ENCODE measurements at regions not wholly inside any gene's neighbourhood (a gene's known extent, or its start where the extent isn't known, plus 50 kb on each side); places are given as distances from the start of the nearest gene placed in this dataset.

DNA sequence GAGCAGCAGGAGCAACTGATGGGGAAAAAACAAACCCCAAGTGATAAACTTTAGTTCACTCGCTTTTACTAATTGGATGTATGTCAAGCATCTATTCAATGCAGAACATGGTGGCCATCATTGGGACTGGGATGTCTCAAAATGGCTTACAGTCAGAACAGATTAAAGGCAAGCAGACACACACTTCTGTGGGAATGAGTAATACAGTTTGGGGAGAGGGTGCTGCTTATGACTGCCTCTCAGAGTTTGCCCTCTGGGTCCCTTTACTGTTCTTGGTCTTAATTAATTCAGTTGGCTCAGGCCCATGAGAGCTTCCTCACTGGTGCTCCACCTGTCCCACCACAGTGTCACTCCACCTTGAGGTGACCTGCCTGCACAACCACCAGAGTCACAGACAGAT lies 119.5 kb downstream of the TBX19 start:
- intact Hi-C loops (cut with micrococcal nuclease; ENCODE audit: unreplicated experiment) = no loop called here
- no peak overlapping the region for H3K4me2 ChIP-seq
- H3K4me3 ChIP-seq = no peak overlapping the region
- no TSS peak for BruUV-seq (replicated peaks)
- TF ChIP-seq EZH2 (IDR thresholded peaks at IDR 0.05; ENCODE audit: low read depth) = no peak
- TF ChIP-seq, protein P1, sequence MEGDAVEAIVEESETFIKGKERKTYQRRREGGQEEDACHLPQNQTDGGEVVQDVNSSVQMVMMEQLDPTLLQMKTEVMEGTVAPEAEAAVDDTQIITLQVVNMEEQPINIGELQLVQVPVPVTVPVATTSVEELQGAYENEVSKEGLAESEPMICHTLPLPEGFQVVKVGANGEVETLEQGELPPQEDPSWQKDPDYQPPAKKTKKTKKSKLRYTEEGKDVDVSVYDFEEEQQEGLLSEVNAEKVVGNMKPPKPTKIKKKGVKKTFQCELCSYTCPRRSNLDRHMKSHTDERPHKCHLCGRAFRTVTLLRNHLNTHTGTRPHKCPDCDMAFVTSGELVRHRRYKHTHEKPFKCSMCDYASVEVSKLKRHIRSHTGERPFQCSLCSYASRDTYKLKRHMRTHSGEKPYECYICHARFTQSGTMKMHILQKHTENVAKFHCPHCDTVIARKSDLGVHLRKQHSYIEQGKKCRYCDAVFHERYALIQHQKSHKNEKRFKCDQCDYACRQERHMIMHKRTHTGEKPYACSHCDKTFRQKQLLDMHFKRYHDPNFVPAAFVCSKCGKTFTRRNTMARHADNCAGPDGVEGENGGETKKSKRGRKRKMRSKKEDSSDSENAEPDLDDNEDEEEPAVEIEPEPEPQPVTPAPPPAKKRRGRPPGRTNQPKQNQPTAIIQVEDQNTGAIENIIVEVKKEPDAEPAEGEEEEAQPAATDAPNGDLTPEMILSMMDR (conservative IDR thresholded peaks at IDR 0.05) = no peak
- no peak for DNase-seq
- no peaks in the 10 kb centered on the region for H3K36me3 ChIP-seq (ENCODE audit: low read depth)
- H4K20me1 ChIP-seq (ENCODE audit: insufficient read depth) = no peaks in the 10 kb centered on the region
- H3K9me2 ChIP-seq (ENCODE audit: insufficient read depth) = no peaks in the 10 kb centered on the region
- peaks cover 13% of the 10 kb centered on the region; the same call in 1 of the 2 replicates for H3K4me1 ChIP-seq (replicated peaks; ENCODE audit: insufficient read depth)
- ChIA-PET CTCF (no interaction called here), POLR2A (ENCODE audit: unreplicated experiment) (no interaction called here)
- no peak overlapping the region for H3K27ac ChIP-seq
- no peaks in the 10 kb centered on the region for H3K79me2 ChIP-seq (ENCODE audit: low read depth)
- no peaks in the 10 kb centered on the region for H3K27me3 ChIP-seq (ENCODE audit: insufficient read depth, low read depth)
- H3F3A ChIP-seq (ENCODE audit: insufficient read depth, low read depth) = peaks cover 5% of the 10 kb centered on the region; the same call in 1 of the 2 replicates
- H3K9me3 ChIP-seq (ENCODE audit: insufficient read depth, low read depth) = no peaks in the 10 kb centered on the region
- no peak overlapping the region for H2AFZ ChIP-seq

DNA sequence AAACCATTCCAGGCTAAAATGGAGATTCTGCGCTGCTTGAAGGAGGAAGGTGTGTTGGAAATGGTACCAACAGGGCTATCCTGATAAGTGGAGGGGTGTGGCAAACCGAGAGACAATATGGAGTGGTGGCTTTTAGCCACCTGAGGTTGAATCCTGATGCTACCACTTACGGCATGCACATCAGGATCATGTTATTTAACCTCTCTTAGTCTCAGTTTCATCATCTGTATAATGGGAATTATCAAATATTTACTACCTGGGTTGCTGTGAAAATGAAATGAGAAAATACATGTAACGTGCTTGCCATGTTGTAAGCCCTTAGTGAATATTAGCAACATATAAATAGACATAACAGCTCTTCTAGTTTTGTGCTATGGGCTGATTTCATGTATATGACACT lies 117.1 kb downstream of the TBX19 start:
- no peaks in the 10 kb centered on the region for H3K9me2 ChIP-seq (ENCODE audit: insufficient read depth)
- H3K27ac ChIP-seq = no peak overlapping the region
- H3K4me1 ChIP-seq (replicated peaks; ENCODE audit: insufficient read depth) = peaks cover 17% of the 10 kb centered on the region
- peaks cover 5% of the 10 kb centered on the region; the same call in 1 of the 2 replicates for H3F3A ChIP-seq (ENCODE audit: insufficient read depth, low read depth)
- H4K20me1 ChIP-seq (ENCODE audit: insufficient read depth) = no peaks in the 10 kb centered on the region
- H3K79me2 ChIP-seq (ENCODE audit: low read depth) = no peaks in the 10 kb centered on the region
- POLR2A ChIA-PET (ENCODE audit: unreplicated experiment) = interaction anchor here (0.6 kb wide), 1 partner anchor 917 kb away, joined by 6 read pairs; no protein-coding TSS in a partner anchor
- CTCF ChIA-PET = interaction anchor here (0.7 kb wide), 1 partner anchor 29 kb away, joined by 7 read pairs; no protein-coding TSS in a partner anchor
- H2AFZ ChIP-seq = no peak overlapping the region
- H3K9me3 ChIP-seq (ENCODE audit: insufficient read depth, low read depth) = no peaks in the 10 kb centered on the region
- no peaks in the 10 kb centered on the region for H3K36me3 ChIP-seq (ENCODE audit: low read depth)
- H3K4me2 ChIP-seq = no peak overlapping the region
- no peaks in the 10 kb centered on the region for H3K27me3 ChIP-seq (ENCODE audit: insufficient read depth, low read depth)
- intact Hi-C loops (cut with micrococcal nuclease; ENCODE audit: unreplicated experiment) = no loop called here
- TF ChIP-seq EZH2 (IDR thresholded peaks at IDR 0.05; ENCODE audit: low read depth) = no peak
- TF ChIP-seq, protein P1 (conservative IDR thresholded peaks at IDR 0.05) = no peak
- no TSS peak for BruUV-seq (replicated peaks)
- H3K4me3 ChIP-seq = no peak overlapping the region
- no peak for DNase-seq

DNA sequence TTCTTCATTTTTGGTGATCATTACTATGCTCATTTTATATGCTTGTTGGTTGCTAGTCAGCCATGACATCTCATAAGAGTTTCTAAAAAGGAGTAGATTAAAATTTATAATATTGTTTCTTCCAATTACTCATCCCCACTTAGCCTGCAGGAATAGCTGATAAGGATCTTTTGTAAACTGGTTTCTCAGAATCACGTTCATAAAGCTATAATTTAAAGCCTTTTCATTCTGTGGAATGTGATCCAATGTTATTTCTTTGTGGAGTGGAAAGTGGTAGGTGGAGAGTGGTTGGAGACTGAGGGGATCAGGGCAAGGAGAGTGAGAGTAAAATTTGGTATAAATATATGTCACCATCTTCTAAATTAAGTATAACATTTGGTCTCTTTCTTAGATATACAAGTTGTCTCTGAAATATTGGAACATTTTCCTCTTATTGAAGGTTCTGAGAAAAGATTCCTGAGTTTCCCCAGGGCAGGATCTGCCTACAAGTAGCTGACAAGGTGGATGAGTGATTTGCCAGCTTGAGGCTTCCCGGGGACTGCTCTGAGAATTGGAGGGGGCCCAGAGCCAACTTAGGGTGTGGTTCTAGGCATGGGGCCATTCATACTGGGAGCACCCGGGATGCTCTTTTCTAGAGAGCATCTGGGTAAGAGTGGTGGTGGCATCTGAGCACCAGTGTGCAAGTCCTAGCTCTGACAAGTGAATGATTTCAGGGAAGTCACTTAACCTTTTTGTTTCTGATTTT lies 116.4 kb downstream of the TBX19 start:
- H3K4me1 ChIP-seq (replicated peaks; ENCODE audit: insufficient read depth) = peaks cover 20% of the 10 kb centered on the region
- POLR2A ChIA-PET (ENCODE audit: unreplicated experiment) = interaction anchor here (0.6 kb wide), 1 partner anchor 917 kb away, joined by 6 read pairs; no protein-coding TSS in a partner anchor

More for the DNA sequence above, 116.4 kb downstream of the TBX19 start:
- Histone ChIP-seq H3K9me3 (ENCODE audit: insufficient read depth, low read depth) (no peaks in the 10 kb centered on the region), H3F3A (ENCODE audit: insufficient read depth, low read depth) (peaks cover 5% of the 10 kb centered on the region; the same call in 1 of the 2 replicates), H3K79me2 (ENCODE audit: low read depth) (no peaks in the 10 kb centered on the region), H3K4me2 (peak overlapping the region; percentile 2; the same call in 1 of the 2 replicates), H2AFZ (no peak overlapping the region), H3K36me3 (ENCODE audit: low read depth) (no peaks in the 10 kb centered on the region), H3K9me2 (ENCODE audit: insufficient read depth) (no peaks in the 10 kb centered on the region), H3K27me3 (ENCODE audit: insufficient read depth, low read depth) (no peaks in the 10 kb centered on the region), H3K4me3 (no peak overlapping the region), H3K27ac (no peak overlapping the region), H4K20me1 (ENCODE audit: insufficient read depth) (no peaks in the 10 kb centered on the region)
- BruUV-seq (replicated peaks) = no TSS peak
- TF ChIP-seq EZH2 (IDR thresholded peaks at IDR 0.05; ENCODE audit: low read depth) = no peak
- TF ChIP-seq, protein P1 (conservative IDR thresholded peaks at IDR 0.05) = no peak
- DNase-seq = peak in 1 of 2 experiments; percentile 63
- CTCF ChIA-PET = interaction anchor here (0.7 kb wide), 1 partner anchor 30 kb away, joined by 7 read pairs; no protein-coding TSS in a partner anchor
- intact Hi-C loops (cut with micrococcal nuclease; ENCODE audit: unreplicated experiment) = no loop called here

Data from PC-9 (cell line).